LoVo (cell line): ENCODE measurements at regions not wholly inside any gene's neighbourhood (a gene's known extent, or its start where the extent isn't known, plus 50 kb on each side); places are given as distances from the start of the nearest gene placed in this dataset.
A peak's percentile ranks its signal among the peaks of the same experiment; 100 is the strongest.

ENCODE experiments used
- DNase-seq: peaks from one replicate; pipeline ENCODE4 v3.0.0-alpha.2; 2016; ENCODE audit warnings: low spot score

DNA sequence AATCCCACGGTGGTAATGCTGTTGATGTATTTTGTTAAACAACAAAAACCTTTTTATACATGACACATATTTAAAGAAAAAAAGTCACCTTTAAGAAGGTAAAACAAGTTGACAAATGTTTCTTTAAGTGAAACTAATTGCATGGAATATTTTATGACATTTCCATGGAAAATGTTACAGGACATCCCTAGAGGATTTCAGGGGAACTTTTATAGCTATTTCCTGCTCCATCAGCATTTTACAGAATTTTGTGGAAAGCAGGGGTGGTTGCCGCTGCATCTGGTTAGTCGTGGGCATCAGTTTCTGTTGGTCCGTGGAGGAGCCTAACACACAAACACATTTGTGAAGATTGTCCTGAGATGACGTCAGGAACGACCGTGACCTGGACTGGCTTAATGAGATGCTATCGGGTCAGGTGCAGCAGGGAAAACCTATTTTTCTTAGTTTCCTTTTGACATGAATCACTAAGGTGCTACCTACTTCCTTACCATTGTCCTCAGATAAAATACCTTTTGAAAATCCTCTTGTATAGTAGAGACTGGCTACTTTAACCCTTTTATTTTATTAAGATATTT is 305.1 kb downstream of the MAP2K6 start:
- DNase-seq = no peak

DNA sequence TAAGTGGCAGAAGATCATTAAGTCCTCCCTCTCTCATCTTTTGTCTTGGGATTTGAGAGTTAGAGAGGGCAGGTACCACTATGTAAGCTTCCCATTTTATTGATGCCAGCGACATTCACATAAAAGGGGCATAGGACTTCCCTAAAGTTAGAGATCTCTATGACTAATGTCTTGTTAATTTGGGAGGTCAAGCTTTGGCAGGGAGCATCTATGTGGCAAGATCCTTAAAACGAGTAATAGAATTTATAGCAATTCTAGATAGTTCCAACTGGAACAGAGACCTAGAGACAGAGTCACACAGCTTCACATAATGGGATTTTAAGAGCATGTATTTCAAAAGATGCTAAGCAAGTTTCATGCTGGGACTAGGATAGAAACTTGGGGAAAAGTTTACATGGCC is 308.0 kb downstream of the MAP2K6 start:
- DNase-seq = no peak

DNA sequence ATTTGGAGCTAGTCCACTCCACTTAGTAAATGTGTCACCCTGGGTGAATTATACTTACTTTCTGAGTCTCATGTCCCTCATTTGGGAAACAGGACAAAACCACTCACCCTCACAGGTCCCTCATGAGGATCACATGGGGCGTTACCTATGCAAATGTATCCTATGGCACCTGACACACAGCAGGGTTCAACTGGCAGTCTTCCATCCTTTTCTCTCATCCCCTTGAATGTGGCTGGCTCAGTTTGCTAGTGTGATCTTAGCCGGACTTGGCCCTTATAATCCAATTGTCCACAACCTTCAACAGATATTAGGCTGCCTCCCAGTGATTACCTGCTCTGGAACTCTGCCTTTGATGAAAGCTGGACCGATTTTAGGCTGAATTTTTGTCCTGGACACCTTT is 308.8 kb downstream of the MAP2K6 start:
- no peak for DNase-seq

DNA sequence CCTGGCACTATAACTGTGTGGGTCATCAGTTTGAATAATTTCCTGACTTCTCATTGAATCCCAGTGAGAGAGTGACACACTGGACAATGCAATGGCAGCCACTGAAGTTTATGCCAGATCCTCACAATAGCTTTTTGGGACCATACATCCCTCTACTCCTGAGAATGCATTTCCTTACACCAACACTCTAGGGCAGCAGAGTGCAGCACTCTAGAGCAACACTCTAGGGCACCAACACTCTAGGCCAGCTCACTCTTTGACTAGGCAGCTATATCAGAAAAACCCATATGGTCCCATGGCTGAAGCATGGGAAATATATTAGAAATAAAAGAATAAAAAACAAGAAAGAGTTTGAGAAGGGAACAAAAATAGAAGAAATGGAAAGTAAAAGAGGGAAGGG is 309.2 kb downstream of the MAP2K6 start:
- DNase-seq = no peak

DNA sequence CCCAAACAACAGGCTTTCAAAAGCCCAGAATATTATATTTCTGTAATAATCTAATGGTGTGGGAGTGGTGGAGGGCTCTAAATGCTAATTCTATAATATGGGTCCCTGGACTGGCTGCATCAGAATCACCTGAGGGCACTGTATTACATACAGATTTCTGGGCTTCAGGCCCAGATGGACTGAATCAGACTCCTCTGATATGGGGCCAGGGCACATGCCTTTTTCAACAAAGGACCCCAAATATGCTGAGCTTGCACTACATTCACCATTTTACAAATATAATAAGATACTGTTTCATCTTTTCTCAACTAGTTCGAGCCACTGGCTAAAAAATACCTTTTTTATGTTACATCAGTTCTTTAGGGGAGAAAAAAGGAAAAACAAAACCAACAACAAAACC is 309.7 kb downstream of the MAP2K6 start:
- DNase-seq = no peak

DNA sequence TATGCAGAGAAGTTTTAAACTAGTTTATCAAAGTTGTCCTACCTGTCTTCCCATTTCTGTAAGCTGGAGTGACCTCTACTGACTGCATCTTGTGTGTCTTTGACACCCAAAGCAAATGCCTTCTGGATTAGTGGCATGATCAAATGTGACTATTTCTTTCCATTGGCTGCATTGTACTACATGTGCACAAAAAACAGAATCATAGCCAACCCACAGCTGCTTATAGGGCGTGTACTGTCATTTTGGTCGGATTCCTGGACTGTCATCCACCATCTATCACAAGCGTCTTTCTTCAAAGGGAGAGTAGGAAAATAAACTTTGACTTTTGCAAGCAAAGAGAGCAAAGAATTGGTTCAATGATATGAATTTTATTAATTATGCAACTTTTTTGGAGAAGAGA is 310.6 kb downstream of the MAP2K6 start:
- DNase-seq = no peak

DNA sequence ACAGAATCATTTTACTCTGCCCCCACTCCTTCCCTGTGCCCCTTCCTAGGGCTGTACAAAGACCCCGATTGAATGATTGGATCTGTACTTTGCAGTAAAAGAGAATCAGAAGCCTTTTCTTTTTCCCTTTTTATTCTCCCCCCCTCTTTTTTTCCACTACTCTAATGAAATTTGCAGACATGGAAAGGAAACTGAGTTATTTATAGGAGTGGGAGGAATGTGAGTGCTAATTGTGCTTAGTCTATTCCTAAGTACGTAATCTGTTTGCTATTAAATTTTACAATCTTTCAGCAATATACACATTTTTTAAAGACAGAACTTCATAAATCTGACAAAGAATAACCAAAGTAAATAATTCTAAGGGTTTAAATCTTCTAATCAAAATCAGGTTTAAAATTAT is 314.3 kb downstream of the MAP2K6 start:
- no peak for DNase-seq

DNA sequence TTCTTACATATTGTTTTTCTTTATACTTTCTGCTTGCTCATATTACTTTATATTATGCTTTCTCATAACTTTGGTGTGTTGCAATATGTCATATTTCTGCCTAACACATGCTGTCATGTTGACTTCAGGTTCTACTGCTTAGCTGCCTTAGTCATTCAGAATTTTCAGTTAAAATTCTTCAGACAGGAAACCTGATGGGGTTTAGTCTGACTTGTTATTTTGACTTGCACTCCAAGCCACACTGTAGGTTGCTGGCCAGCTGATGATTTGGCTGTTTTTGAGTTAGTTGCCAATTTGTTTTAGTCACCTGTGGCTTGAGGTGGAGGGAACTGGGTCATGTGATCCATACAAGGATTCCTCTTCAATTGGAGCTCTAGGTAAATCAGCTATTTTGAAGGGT is 315.4 kb downstream of the MAP2K6 start:
- DNase-seq = no peak

DNA sequence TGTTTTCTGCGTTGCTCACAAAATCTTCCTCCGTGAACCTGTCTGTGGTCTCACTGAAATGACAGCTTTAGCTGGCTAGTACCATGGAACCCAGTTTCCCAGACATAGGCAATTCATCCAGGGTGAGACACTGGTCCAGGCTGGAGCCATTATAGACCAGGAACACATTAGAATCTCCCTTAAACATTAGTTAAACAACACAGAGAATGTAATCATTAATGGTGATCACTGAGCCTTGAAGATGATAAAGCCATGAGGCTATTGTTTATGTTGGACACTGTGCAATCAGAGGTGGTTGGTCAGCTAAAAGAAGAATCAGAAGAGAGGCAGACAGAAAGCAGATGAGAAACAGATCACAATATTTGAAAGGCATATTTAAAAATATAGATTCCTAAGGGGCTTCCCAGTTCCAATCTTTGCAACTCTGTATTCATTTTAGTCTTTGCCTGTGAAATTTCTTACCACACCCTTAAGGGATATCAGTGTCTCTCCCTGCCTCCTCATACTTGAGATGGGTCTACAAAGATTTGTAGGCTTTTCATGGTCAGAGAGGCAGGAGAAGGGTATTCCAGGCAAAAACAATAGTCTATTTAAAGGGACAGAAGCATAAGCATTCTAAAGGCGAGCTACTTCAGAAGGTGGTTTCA is 317.9 kb downstream of the MAP2K6 start:
- no peak for DNase-seq

DNA sequence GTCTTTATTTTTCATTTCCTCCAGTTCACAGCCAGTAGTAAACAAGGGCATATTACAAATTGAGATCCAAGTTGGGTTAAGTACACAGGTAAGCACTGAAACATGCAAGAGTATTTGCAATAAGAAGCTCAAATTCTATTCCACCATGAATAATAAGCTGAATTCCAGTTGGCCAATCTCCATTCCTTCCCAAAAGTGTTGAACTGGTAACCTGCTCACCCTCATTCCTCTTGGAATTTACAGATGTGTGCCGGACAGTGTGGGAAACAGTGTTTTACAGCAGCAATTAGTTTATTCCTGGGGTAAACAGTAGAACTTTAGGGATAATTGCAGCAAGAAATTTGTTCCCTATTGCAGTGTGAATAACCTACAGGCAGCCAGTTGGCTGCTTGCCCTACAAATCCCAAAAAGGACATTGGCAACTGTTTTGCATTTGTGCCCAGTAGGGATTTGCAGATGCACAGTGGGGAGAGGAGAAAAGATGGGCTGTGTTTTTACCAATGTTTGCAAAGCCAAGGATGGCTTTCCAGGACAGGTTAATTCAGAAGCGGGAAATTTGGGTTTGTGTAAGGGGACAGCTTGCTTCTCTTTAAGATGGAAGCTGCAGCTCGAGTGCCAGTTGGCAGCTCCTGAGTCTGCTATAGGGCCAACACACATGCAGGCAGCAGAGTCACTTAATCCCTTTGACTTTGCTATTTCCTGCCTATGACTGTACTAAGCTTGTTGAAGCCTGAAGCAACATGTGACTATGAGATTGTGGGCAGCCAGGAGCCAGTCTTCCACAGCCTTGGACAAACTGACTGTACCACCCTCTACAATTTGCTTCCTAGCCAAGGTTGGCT is 318.9 kb downstream of the MAP2K6 start:
- no peak for DNase-seq

DNA sequence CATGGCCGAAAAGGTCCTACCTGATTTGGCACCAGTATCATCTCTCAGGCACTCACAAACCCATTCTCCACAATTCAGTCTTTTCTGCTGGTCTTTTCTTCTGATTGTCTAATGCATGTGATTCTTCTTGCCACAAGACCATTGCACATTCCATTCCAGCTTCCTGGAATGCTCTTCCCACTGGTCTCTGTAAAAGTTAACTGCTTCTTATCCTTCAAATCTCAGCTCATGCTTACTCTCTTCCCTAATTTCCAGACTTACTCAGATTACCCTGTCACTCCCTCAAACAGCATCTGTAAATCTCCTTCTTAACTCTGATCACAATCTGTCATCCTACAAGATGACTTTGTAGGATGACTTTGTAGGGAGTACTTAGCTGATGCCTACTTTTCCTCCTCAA is 320.2 kb downstream of the MAP2K6 start:
- no peak for DNase-seq

DNA sequence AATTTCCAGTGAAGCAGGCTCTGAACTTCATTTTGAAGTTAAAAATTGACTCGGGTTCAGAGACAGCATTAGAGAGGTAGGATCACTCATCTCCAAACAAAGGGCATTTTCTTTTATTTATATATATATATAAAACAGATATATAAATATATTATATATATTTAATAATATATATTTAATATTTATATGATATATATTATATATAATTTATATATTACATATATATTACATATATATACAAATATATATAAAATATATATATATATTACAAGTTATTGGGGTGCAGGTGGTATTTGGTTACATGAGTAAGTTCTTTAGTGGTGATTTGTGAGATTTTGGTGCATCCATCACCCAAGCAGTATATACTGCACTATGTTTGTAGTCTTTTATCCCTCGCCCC is 320.8 kb downstream of the MAP2K6 start:
- no peak for DNase-seq

DNA sequence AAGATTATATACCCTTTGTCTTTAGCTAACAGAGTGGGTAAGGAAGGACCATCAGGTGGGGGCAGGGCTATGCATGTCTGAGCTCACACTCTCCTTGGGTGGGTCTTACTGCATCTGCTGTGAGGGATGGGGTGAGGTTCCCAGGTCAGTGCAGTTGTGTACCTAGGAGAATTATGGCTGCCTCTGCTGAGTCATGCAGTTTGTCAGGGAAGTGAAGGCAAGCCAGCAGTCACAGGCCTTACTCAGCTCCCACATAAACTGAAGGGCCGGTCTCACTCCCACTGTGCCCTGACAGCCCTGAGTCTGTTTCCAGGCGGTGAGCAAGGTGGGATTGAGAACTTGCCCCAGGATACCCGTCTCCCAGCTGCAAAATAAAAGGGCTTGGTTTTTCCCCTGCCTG is 328.6 kb downstream of the MAP2K6 start:
- DNase-seq = no peak

DNA sequence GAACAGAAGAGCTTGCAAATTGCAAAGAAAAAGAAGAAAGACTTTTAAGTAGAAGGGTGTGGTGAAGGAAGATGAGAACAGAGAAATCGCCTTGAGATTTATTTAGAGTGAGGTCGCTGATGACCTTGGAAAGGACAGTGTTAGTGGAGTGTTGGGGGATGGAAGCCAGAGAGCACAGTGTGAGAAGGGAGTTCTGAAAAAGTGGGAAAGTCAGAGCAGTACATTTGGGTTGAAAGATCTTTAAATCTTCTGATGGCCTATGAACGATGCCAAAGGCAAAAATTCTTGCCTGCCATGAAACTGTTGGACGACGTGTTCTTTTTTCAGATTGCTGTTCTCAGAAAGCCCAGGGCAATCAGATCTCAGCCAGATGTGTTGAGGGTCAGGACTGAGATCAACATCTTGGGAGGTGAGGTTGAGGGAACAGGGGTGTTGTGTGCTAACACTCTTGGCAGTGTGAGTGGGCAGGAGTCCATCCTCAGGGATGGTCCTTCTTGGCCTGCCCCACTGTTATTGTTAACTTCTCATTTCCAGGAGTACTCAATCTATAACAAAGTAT is 330.1 kb downstream of the MAP2K6 start:
- DNase-seq = no peak

DNA sequence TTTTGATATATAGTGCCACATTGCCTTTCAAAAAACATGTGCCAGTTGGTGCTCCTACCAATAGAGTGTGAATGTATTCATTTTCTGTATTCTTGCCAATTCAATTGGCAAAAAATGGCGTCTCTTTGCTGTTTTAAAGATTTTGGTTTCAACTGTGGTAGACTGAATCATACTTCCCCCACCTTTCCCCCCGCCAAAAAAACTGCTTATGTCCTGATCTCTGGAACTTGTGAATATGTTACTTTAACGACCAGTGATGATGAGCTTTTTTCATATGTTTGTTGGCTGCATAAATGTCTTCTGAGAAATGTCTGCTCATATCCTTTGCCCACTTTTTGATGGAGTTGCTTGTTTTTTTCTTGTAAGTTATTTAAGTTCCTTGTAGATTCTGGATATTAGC is 325.1 kb upstream of the KCNJ16 start:
- no peak for DNase-seq

DNA sequence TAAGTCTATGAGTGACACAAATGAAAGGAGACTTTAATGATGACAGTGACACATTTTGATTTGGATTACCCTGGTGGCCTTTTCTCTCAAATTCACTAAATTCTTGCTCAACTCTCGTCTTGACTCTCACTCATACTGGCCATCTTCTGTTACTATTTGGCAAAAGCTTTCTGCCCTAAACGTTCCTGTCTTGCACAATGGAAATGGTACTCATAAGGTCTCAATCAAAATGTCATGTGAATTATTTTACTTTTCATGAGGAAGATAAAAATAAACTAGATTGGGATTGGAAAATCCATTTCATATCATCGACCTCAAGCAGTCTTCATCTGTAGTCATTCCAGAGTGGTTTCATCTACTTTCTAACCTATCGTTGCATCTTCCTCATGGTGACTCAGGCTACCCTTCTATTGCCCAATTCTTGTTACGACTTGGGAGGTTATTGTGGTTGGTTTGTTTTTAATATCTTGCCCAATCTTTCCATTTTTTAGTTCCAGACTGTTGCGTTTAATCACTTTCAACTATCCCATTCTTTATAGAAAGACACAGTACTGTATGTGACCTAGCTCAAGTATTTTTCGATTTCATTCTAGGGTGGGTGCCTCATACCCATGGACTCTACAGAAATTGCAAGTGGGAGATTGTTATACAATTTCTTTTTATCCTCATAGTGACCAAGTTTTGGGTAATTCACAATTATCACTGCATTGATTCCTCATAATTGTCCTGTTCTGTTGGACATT is 317.2 kb upstream of the KCNJ16 start:
- DNase-seq = no peak

DNA sequence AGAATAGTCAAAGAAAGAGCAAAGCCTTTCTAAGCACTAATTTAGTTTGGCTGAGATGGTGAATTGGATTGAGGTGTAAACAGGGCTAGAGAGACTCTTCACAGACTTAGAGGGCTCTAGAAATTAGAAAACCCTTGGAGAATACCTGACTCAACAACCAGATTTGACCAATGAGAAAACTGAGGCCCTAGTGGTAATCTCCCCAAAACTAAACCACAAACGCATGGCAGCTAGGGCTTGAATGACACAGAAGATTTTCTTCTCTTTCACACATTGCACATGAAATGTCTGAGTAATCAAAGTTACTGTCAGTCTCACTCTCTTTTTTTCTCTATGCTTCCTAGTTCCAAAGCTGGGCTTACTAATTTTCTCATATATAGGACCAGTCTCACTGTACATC is 314.5 kb upstream of the KCNJ16 start:
- DNase-seq = no peak

DNA sequence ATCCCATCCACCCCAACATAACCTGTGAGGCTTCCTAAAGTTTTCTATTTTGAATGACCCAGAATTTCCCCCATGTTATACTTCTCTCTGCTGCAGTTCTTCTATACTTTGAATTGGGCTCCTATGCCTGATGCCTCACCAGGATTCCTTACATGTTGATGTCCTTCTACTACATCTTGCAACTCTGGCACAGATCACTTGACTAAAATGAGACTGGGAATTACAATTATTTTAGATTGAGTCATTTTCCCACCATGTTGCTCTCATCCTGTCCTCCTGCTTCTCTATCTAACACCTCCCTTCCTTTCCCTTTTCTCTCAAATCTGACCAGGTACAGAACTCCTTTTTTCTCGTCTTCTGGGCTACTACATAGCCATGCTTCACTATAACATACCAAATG is 314.0 kb upstream of the KCNJ16 start:
- no peak for DNase-seq

DNA sequence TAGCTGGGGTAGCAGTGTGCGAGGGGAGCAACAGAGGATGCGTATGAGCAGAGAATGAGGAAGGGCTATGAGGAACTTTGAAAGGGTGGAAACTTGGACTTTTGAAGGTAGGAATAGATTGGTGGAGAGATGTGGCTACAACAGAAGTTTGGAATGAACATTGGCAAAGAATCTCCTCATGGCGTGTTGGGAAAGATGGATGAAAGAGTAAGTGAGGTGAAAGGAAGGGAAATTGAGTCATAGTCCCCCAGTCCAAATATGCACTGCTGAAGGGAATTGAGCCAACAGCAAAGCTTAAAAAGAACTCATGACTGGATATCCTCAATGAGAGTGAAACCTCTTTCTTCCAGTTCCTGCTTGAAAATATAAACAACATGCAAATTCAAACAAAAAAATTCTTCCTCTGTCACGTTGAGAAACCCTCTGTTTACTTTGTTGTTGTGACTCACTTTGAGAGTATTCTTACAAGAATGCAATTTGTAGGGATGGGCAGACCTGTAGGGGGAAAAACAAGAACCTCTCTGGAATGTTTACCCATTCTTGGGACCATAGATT is 313.2 kb upstream of the KCNJ16 start:
- peak; percentile 78 for DNase-seq

DNA sequence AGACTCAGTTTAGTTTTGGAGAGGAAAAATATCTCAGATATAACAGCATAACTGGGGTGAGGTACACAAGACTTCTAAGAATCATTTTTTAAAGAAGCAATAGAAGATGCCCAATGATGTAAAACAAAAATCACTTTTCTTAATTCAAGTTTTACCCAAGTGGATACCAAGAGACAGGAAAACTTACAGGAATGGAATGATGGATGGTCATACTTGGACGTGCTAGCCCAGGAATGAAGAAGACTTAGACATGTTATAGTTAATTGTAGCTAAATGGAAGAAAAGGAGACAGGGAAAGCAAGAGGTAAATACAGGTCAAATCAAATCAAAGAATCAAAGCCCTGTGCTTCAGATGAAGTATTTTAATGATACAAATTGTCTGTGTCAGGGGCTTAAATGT is 312.7 kb upstream of the KCNJ16 start:
- DNase-seq = no peak

DNA sequence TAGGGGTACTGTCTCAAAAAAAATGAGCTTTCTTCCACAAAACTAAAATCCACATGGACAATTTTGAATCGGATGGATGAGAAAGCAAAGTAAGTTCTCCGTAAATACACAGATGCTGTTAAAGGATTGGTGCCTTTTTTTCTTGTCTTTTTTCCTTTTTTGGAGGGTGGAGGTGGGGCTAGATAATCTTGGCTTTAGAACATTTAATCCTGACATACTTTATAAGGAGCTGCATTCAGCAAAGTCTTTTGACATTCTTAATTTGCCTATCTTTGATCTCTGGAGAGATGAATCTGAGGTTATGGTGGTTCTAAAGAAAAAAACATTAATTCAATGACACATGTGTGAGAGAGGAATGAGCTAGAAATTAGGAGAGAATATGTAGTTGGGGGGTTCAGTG is 312.3 kb upstream of the KCNJ16 start:
- DNase-seq = no peak

DNA sequence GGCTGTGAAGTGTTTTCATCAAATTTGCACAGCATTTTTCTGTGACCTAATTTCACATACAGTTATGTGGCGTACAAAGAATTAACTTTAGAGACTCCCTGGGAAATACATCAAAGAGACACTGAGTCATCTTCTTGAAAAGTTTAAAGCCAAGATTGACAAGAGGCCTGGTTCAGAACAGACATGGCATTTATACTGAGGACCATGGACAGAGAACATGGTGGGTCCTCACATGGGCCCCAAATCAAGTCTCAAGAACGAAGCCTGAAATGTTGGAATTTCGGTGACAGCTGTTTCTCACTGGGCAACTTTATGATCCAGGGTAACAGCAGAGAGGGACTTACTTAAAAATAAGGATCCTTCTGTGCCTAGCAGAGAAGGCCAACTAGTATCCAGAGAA is 311.5 kb upstream of the KCNJ16 start:
- DNase-seq = peak; percentile 19
